Endothelial cell of umbilical vein (primary cell): ENCODE measurements at regions not wholly inside any gene's neighbourhood (a gene's known extent, or its start where the extent isn't known, plus 50 kb on each side); places are given as distances from the start of the nearest gene placed in this dataset.

Source experiments
- BruUV-seq: library from RNA; stranded (reverse); fragments of 400-500 nt; replicated peaks from 2 replicates; lab custom pipeline; 2021; lab: Mats Ljungman, UMichigan
- CTCF ChIA-PET: fragments of 300-600, 350-600 bp; sonication (Branson Sonifier 250); formaldehyde crosslinking; loops from one replicate; lab custom pipeline; 2021; ENCODE audit warnings: antibody characterized with exemption, inconsistent platforms; lab: Charles Lee
- POLR2A ChIA-PET: fragments of 300-600, 350-600 bp; sonication (Branson Sonifier 250); formaldehyde crosslinking; loops from one replicate; lab custom pipeline; 2021; ENCODE audit warnings: antibody characterized with exemption, inconsistent platforms; lab: Charles Lee
- DNase-seq: peaks from one replicate; pipeline ENCODE4 v3.0.0-alpha.2; 2011; ENCODE audit warnings: low read depth, low spot score
- FAIRE-seq: peaks from 2 replicates; lab custom pipeline; 2011; peaks lifted over from hg19 to GRCh38; lab: Jason Lieb, UNC
- H2AFZ ChIP-seq: 2 replicates; pipeline ENCODE4 v1.6.0; 2012; ENCODE audit warnings: low read depth, low read length, control low read depth, inconsistent platforms
- H3K27ac ChIP-seq: 2 replicates; pipeline ENCODE4 v1.5.1; 2011; ENCODE audit warnings: low read depth, mild to moderate bottlenecking, control low read depth, low read length, moderate library complexity; ENCODE audit not compliant: insufficient read depth
- H3K27me3 ChIP-seq, 2 experiments: 2 replicates each; pipeline versions ENCODE4 v1.6.0 to v1.6.1; 2011; ENCODE audit warnings: low read length in 2 of 2, mixed read lengths in 1 of 2; ENCODE audit not compliant: control insufficient read depth in 2 of 2, insufficient read depth in 2 of 2
- H3K36me3 ChIP-seq, 2 experiments: 2 replicates in 1 of 2; 3 replicates in 1 of 2; pipeline ENCODE4 v1.5.1; 2011; ENCODE audit warnings: low read length in 2 of 2, mild to moderate bottlenecking in 1 of 2, moderate library complexity in 1 of 2; ENCODE audit not compliant: control insufficient read depth in 2 of 2, insufficient read depth in 2 of 2; ENCODE audit errors: extremely low read depth in 1 of 2
- H3K4me1 ChIP-seq: 3 replicates; pipeline ENCODE4 v1.5.1; 2011; ENCODE audit warnings: mild to moderate bottlenecking, low read length; ENCODE audit not compliant: control insufficient read depth, insufficient read depth; ENCODE audit errors: extremely low read depth
- H3K4me2 ChIP-seq: 2 replicates; pipeline ENCODE4 v1.6.1; 2011; ENCODE audit warnings: low read length, control low read depth, mixed read lengths; ENCODE audit not compliant: insufficient read depth
- H3K4me3 ChIP-seq, 3 experiments: fragments of 200-600 bp in 1 of 3; sonication (generic), shearing (Covaris generic) in 1 of 3; replicated peaks in 1 of 3; 2 replicates each; pipeline ENCODE4 v1.5.1; 2011 to 2016; ENCODE audit warnings: control low read depth in 3 of 3, low read length in 3 of 3, mild to moderate bottlenecking in 2 of 3, inconsistent platforms in 1 of 3, low read depth in 1 of 3, moderate library complexity in 1 of 3; ENCODE audit not compliant: insufficient read depth in 1 of 3
- H3K79me2 ChIP-seq: 2 replicates; pipeline ENCODE4 v1.6.0; 2012; ENCODE audit warnings: low read length, inconsistent platforms; ENCODE audit not compliant: control insufficient read depth, insufficient read depth
- H3K9ac ChIP-seq: replicated peaks from 2 replicates; pipeline ENCODE3; 2011; ENCODE audit warnings: low read length, control low read depth; ENCODE audit not compliant: insufficient read depth; ENCODE audit errors: extremely low read depth
- H3K9me1 ChIP-seq: replicated peaks from 3 replicates; pipeline ENCODE4 v1.6.0; 2011; ENCODE audit warnings: mild to moderate bottlenecking, low read length; ENCODE audit not compliant: control insufficient read depth, insufficient read depth; ENCODE audit errors: extremely low read depth
- H3K9me3 ChIP-seq: replicated peaks from 2 replicates; pipeline ENCODE4 v1.5.1; 2012; ENCODE audit warnings: low read length, inconsistent platforms; ENCODE audit not compliant: control insufficient read depth, insufficient read depth
- H4K20me1 ChIP-seq: replicated peaks from 2 replicates; pipeline ENCODE3; 2011; ENCODE audit warnings: mild to moderate bottlenecking, low read length; ENCODE audit not compliant: control insufficient read depth, insufficient read depth; ENCODE audit errors: extremely low read depth
- CTCF ChIP-seq, 2 donors: IDR thresholded peaks; 1 replicate in 1 of 2; 2 replicates in 1 of 2; pipeline ENCODE4 v1.5.1; 2011; ENCODE audit warnings: low read length in 2 of 2, mild to moderate bottlenecking in 2 of 2, moderate library complexity in 2 of 2, control low read depth in 1 of 2, inconsistent platforms in 1 of 2, low read depth in 1 of 2; ENCODE audit not compliant: insufficient read depth in 1 of 2; ENCODE audit errors: extremely low read depth in 1 of 2
- EZH2 ChIP-seq: IDR thresholded peaks from 2 replicates; pipeline ENCODE4 v1.6.1; 2012; ENCODE audit warnings: borderline replicate concordance, low read depth, mild to moderate bottlenecking, moderate library complexity, low read length, inconsistent platforms; ENCODE audit not compliant: severe bottlenecking
- FOS ChIP-seq: IDR thresholded peaks from 2 replicates; pipeline ENCODE4 v1.6.1; 2011; ENCODE audit warnings: mild to moderate bottlenecking, low read length, moderate library complexity, borderline replicate concordance; ENCODE audit not compliant: insufficient read depth
- GATA2 ChIP-seq: IDR thresholded peaks from 2 replicates; pipeline ENCODE4 v1.7.0; 2011; ENCODE audit warnings: low read depth, mild to moderate bottlenecking, moderate library complexity, mixed read lengths, low read length; ENCODE audit not compliant: insufficient read length, insufficient read depth
- JUN ChIP-seq: IDR thresholded peaks from 2 replicates; pipeline ENCODE4 v1.6.1; 2011; ENCODE audit warnings: borderline replicate concordance, low read depth; ENCODE audit not compliant: insufficient read length, insufficient read depth
- MAX ChIP-seq: IDR thresholded peaks from 2 replicates; pipeline ENCODE4 v1.6.1; 2011; ENCODE audit not compliant: insufficient read depth, insufficient read length
- MYC ChIP-seq: IDR thresholded peaks from one replicate; pipeline ENCODE4 v1.6.1; 2011; ENCODE audit warnings: mild to moderate bottlenecking, low read depth, low read length
- POLR2A ChIP-seq: IDR thresholded peaks from 2 replicates; pipeline ENCODE4 v1.6.1; 2012; ENCODE audit warnings: low read depth, mild to moderate bottlenecking, control low read depth, low read length
- POLR2AphosphoS5 ChIP-seq: IDR thresholded peaks from 2 replicates; pipeline ENCODE4 v1.6.1; 2012; ENCODE audit warnings: low read depth, mild to moderate bottlenecking, control low read depth, low read length, moderate library complexity; ENCODE audit not compliant: insufficient read depth
- dilution Hi-C: fragments of 300-500 bp; cut with MboI; formaldehyde crosslinking; loops from one replicate; pipeline ENCODE4 v1.15.0; 2019; ENCODE audit warnings: low sequenced_read_pairs; ENCODE audit not compliant: extremely low pct_ligation_motif_present
- intact Hi-C: fragments of 100-400 bp; cut with micrococcal nuclease; formaldehyde crosslinking; loops from one replicate; pipeline ENCODE4 v1.10.0; 2022

GRCh38 chr20:56967916-56968315 is 298.5 kb downstream of the BMP7 start:
- Histone ChIP-seq H3K79me2 (no peaks in the 10 kb centered on the region), H4K20me1 (no peaks in the 10 kb centered on the region), H3K27me3 (no peaks in the 10 kb centered on the region), H2AFZ (no peak overlapping the region), H3K9ac (no peak overlapping the region), H3K27ac (no peak overlapping the region), H3K4me3 (no peak overlapping the region), H3K4me1 (no peaks in the 10 kb centered on the region), H3K9me1 (no peaks in the 10 kb centered on the region), H3K36me3 (no peaks in the 10 kb centered on the region), H3K9me3 (no peaks in the 10 kb centered on the region), H3K4me2 (no peak overlapping the region)
- POLR2A ChIA-PET: no interaction called here
- BruUV-seq: no TSS peak
- DNase-seq (no peak), FAIRE-seq (no peak)
- intact Hi-C loops: no loop called here
- CTCF ChIA-PET: no interaction called here
- dilution Hi-C loops: no loop called here
- TF ChIP-seq MAX (no peak), EZH2 (no peak), GATA2 (no peak), FOS (no peak), CTCF (IDR thresholded peaks at IDR 0.05; ENCODE audit: extremely low read depth in 1 of 2, insufficient read depth in 1 of 2, low read depth in 1 of 2, low read length in 2 of 2) (no peak), POLR2AphosphoS5 (no peak), JUN (no peak), MYC (no peak), POLR2A (no peak)
